DMS114 treated with DMSO at 0.1 percent for 48 hours (cell line): ENCODE measurements at regions not wholly inside any gene's neighbourhood (a gene's known extent, or its start where the extent isn't known, plus 50 kb on each side); places are given as distances from the start of the nearest gene placed in this dataset.

ENCODE experiments used
- DNase-seq: peaks from one replicate; lab custom pipeline; 2025; ENCODE audit not compliant: unreplicated experiment; lab: John Stamatoyannopoulos, UW

DNA sequence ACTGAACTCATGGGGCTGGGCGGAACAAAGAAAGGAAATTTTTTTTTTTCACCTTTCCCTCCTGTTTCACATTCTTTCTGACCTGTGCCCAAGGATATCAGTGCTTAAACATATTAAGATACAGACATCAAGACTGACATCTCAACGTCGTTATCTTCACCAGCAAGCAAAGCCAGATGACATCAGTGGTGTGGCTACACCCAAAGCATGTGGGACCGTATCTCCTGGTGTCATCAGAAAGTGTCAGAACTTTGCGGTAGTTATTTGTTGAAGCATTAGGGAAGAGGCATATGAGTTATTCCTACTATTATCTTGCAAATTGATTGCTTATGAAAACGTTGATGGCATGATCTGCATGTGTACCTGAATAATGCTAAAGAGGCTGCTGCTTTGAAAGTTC, 487.4 kb downstream of the TLE4 start:
- DNase-seq, result no peak

DNA sequence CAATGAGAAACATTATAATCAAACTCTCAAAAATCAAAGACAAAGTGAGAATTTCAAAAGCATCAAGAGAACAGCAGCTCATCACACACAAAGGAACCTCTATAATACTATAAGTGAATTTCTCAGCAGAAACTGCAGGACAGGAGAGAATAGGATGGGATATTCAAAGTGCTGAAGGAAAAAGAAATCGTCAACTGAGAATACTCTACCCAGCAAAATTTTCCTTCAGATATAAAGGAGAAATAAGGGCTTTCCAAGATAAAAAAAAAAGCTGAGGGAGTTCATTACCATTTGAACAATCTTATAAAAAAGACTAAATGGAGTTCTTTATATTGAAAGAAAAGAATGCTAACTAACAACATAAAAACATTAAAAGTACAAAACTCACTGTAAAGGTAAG, 481.1 kb downstream of the TLE4 start:
- no peak for DNase-seq

DNA sequence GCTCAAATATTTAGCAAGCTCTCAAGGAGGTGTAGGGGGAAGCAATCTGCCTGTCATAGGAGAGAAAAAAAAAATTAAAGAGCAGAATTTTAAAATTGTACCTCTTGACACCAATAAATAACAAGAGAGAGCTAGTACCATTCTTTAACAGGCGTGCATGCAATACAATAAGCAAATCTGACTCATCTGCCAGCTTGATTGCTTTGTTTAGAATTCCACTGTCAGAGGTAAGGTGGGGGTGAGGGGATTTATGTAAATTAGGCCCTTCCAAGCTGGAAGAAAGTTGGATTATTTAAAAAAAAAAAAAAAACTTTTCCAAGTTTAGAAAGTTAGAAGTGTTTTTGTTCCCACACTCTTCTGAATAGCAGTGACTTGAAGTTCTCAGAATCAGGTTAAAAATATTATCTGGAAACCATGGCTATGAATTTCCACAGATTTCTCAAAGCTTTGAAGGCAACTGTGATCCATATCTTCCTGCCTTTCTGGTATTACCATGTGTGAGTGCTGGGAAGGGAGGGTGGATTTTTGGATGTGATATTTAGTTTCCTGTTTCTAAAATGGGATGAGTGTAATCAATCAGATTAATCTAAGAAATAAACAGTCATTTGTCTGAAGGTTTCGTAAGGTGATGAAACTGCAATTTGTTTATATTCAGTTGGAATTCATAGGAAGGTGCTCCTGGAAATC, 477.5 kb downstream of the TLE4 start:
- no peak for DNase-seq

DNA sequence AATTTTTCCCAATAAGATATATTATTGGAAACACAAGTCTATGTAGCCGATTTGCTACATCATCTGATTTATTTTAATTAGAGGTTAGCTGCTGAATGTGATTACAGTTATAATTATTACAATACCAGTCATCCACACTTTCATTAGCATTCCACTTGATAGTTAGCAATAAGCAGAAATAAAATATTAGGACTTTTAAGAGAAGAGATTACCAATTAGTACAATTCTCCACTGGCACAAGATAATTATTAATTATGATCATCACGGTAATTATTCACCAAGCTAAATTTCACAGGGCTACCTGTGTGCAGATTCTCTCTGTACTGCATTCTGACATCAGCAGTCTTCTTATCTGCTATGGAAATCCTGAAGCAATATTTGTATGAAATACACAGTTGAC, 474.7 kb downstream of the TLE4 start:
- DNase-seq, result no peak

DNA sequence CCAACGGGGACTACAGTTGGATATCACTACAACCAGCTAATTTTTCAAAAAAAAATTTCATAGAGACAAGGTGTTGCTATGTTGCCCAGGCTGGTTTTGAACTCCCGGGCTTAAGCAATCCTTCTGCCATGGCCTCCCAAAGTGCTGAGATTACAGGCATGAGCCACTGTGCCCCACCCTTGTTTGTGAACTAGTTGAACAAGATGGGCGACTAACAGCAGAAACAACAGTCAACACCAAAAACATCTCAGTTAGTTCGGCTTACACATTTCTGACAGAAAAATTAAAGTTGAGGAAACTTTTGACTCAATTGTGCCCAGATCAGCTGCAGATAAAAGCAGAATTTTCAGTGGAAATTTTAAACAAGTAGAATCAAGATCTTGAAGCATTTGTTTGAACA, 470.1 kb downstream of the TLE4 start:
- DNase-seq, result no peak

DNA sequence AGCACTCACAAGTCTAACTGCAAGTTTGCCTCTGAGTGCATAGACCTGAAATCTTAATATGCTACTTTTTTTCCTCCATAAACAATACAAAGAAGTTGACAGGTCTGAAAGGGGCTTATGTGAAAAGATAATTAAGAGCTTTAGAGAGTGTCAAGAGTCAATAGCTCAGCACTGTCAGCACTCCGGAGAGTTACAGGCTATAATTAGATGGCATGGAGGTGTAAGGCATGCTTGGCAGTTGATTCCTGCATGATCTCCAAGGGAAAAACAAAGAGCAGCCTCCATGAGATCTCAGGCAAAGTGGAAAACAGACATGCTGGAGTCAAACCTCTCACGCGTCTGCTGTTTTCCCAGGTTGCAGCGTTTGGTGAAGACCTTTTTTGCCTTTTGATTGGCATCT, 468.7 kb downstream of the TLE4 start:
- no peak for DNase-seq

DNA sequence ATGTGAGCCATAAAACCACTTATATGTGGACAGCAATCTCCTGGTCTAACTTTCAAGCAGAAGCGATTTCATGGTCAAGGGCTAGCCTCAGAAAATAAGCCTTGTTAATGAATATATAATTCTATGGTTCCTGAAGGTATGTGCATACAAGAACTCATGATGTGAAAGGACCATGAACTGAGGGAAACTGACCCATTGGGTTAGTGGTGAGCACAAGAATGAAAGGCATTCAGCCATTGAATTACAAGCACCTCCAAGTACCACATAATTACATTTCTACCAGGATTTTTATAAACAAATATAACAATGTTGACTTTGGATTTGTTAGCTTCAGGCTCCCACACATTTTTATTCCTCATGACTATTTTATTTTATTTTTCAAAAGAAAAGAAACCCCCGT, 459.0 kb downstream of the TLE4 start:
- no peak for DNase-seq

DNA sequence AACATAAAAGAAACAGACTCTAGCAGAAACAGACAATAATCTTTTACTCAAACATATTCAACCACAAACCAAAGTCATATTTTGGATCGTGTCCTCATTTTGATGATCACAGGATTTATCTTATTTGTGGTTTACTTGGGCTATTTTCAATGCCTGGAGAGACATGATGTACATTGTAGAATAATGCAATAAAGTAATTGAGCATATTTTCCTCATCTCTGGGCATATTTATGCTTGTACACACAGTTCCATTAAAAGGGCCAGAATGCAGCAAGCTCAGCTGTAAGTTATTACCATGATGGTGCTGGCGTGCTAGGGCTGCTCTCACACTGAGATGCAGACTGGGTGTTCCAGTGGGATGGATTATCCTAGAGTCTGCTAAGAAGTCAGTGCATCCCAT, 456.7 kb downstream of the TLE4 start:
- no peak for DNase-seq

DNA sequence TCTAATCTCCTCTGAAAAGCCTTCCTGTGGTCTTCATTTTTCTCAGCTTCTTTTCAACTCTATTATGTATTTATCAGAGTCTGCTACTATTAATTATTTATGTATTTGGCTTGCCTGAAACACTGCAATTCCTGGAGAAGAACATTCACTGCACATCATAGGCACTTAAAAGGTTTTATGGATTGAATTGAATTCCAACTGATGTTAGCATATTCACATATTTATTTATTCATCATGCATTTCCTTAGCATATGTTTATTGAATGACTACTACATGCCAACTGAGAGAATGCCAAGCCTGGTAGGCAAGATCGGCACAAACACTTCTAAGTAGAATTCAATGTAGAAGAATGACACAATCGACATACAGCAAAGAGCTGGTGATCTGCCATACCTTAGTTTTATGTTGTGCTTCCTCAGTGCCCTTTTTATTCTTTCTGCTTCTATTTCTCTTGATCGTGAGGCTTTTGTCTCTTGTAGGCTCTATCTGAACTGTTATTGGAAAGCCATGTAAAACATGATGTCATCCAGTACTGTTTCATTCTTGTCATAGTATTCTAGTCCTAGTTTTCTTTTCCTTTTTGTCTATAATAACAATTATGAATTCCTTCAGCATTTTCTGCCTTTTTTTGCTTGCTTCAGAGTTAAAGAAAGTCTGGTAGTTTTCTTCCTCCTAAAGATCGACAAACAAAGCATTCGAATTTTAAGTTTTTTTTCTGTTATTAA, 454.2 kb downstream of the TLE4 start:
- no peak for DNase-seq

DNA sequence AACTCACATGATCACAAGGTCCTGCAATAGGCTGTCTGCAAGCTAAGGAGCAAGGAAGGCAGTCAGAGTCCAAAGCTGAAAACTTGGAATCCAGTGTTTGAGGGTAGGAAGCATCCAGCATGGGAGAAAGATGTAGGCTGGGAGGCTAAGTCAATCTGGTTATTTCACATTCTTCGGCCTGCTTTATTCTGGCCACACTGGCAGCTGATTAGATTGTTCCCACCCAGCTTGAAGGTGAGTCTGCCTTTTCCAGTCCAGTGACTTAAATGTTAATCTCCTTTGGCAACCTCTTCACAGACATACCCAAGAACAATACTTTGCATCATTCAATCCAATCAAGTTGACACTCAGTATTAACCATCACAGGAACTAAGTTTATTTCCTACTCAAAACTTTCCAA, 453.4 kb downstream of the TLE4 start:
- DNase-seq, result no peak

DNA sequence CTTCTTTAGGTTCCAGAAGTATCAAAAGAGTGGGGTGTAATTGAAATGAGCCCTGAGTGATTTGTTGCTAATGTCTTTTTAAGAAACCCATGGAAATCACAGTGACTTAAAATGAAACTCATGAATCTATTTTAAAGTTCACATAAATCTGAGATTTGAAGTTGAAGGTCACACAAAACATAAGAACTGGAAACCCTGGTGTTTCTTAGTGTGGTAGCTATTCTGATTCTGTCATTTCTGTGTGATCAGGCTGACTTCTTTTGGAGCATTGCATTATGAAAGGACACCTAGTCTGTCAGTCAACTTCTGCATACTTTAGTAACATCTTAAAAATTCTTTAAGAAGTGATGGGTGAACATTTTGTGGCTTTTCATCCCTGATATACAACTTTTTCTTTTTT, 448.8 kb downstream of the TLE4 start:
- DNase-seq, result no peak

DNA sequence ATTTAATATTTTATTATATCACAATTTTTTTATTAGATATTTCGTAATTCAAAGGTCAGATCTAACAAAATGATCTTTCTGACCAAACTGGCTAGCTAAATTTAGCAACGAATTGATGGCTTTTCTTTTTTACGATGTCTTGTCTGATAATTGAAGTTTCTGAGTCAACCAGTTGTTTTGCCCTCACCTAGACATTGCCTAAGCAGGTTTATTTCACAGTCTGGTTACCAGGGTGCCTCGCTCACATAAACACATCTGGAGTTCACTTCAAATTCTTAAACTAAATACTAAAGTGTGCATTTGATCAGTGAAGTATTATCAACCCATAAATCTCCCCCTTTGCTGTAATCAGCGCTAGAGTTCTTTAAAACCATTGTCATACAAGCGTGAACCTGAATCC, 448.3 kb downstream of the TLE4 start:
- no peak for DNase-seq

DNA sequence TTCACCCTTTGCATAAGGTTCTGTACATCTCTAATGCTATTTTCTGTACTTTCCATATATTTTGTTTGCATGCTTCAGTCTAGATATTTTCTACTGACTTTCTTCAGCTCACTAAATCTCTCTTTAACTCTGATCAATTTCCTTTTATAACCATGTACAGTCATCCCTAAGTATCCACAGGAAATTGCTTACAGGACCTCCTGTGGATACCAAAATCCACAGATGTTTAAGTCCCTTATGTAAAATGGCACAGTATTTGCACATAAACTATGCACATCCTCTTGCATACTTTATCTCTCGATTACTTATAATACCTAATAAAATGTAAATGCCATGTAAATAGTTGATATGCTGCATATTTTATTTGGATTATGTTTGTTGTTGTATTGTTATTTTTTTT, 442.1 kb downstream of the TLE4 start:
- no peak for DNase-seq

DNA sequence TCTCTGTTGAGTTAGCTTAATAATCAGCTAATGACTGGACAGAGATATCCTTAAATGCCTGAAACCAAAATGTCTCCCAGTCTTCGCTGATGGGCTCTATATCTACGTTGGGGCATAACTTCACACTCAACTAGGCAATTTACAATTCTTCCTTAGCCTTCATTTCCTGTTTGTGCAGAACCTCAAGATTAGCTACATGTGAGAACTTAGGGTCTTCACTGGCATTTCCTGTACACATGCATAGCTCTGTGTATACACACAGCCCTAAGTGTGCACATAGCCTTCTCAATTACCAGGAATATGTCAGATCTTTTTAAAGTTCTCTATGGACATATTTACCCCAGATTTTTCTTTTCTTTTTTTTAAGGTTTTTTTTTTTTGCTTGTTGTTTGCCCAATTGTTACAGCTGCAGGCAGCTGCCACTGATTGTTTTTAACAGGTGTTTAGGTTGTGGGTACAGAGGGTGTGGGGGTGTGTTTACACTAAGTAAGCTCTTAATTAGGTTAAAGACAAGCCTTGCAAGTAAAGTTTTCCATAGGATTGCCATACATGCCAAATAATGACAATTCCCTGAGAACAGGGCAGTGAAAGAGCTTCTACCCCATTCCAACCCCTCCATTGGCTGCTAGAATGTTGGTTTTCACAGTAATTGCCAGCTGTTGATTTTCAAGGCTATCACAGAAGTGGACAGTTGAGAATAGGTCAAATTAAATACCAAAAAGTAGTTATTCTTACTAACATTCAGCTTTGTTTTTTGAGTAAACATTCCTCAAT, 441.0 kb downstream of the TLE4 start:
- no peak for DNase-seq

DNA sequence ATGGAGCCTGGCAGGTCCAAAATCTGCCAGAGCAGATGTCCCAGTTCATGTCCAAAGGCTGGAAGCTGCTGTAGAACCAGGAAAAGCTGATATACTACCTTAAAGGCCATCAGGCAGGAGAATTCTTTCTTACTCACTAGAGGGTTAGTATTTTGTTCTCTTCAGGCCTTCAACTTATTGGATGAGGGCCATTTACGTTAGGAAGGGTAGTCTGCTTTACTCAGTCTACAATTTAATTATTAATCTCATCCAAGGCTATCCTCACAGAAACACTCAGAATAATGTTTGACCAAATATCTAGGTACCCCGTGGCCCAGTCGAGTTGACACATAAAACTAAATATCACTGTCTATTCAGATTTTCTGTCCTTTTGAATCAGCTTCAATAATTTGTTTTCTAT, 437.4 kb downstream of the TLE4 start:
- no peak for DNase-seq

DNA sequence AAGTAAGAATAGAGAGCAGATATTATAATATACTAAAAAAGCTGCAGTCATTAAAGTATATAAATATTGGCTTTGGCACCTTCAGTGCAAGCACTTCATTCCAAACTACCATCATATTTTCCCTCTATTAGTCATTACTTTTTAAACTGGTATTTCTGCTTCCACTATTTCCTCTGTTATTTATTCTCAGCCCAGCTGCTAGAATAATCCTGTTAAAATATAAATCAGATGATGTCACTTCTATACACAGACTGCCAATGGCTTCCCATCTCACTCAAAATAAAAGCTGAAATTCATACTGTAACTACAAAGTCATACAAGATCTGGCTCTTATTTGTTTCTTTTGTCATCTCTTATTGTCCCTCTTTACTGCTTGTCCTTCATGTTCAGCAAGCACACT, 432.9 kb downstream of the TLE4 start:
- DNase-seq, result no peak

DNA sequence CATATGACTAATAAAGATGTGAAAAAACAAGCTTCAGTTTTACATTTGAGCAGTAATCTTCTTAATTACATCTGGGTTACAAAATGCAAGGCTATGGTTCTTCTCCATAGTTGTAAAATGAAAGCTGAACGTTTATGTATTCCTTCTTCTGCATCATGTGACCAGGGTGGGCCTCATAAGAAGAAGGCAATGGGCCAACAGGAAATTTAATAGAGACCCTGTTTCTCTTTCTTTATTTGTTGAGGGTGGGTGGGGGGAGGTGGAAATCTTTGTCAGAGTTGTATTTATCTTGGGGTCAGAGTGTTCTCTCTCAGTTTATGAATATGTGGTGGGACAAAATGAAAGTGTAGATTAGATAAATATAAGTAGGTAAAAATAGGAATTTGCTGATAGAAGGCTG, 418.8 kb downstream of the TLE4 start:
- DNase-seq, result no peak

DNA sequence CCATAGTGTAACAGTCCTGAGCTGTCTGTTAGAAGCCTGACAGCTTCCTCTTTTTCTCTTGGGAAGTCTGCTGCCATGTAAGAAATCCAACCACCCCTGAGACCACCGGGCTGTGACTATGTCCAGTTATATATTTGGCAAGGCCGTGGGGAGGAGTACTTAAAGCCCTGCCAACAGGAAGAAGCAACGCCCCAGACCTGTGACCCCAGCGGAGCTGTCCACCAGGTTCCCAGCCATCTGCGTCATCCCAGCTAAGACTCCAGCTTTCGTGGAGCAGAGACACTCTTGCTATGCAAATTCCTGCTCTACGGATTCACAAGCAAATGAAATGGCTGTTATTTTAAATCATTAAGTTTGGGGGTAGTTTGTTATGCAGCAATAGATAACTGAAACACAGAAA, 417.3 kb downstream of the TLE4 start:
- DNase-seq, result no peak

DNA sequence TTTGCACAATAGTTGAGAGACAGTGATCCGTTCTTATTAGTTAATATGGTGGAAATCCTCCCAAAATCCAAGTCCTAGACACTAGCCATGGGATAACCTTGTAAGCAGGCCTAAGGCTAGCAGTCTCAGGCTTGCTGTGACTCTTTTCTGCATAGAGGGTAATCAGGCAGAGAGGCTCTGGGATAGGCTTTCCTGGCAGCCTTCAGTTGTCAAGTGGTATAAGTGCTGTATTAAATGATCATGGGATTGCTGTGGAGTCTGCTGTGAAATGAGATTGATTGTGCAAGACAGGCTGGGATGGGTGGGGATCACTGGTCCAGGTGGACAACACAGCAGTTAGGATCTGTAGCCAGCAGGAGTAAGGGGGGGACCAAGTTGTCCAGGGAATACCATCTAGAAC, 416.4 kb downstream of the TLE4 start:
- DNase-seq, result no peak

DNA sequence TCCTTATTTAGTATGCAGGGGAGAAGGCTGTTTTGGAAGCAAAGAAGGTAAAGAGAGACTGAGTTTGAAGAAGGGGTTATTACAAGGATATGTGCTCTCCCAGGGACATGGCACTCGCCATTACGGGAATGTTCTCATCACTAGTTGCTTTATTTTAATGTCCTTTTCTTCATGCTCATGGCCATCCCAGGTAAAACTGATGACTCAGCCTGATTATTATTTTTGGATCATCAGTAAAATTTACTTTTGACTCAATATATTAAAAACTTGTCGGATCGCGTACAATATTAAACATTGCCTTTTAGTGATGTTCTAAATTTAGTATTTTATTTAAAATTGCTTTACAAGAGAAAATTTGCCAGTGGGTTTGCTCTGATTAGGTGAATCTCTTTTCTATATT, 414.7 kb downstream of the TLE4 start:
- DNase-seq, result no peak

DNA sequence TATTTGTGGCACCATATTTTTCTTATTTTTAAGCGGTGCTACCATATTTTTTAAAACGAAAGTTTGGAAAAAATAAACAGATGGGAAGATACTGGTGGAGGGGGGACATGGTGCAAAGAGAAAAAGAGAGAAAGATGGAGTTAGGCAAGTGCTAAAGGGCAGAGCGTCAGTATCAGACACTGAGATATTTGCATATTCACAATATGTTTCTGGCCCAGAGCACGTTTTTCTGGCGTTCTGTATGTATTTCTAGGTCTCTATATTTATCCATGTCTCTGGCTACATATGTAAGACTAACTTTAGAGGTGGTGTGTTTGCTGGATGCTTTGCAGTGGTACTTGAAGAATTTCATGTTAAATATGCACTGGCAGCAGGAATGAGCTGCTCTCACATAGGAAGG, 414.0 kb downstream of the TLE4 start:
- no peak for DNase-seq

DNA sequence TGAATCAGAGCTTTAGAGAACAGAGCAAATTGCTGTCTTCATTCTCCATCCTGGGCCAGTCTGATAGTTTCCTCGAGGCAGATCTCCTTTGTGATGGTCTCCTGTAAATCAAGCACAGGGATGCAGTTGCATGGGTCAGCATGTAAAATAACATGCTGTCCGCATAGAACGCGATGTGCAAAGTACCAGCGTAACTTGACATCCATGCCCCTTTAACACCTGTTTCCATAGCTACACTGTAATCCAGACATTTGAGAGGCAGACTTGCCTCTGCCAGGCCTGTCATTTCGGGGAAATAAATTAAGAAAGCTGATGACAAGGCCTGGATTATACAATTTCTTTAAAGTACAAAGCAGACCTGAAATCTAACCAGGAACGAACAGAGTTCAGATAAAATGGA, 413.5 kb downstream of the TLE4 start:
- no peak for DNase-seq
